Neural cell (in vitro differentiated cells): ENCODE measurements at regions not wholly inside any gene's neighbourhood (a gene's known extent, or its start where the extent isn't known, plus 50 kb on each side); places are given as distances from the start of the nearest gene placed in this dataset.

Experiments
- H2AFZ ChIP-seq: fragments of 200-600, 300-800 bp; sonication (generic), shearing (Covaris generic); 2 replicates; pipeline ENCODE4 v1.6.0; 2014; ENCODE audit warnings: low read depth, mild to moderate bottlenecking, antibody characterized with exemption, low read length, moderate library complexity
- H3F3A ChIP-seq: fragments of 200-600 bp; shearing (Covaris generic); 2 replicates; pipeline ENCODE4 v1.6.1; 2016; ENCODE audit warnings: mild to moderate bottlenecking, moderate library complexity, mixed read lengths, antibody characterized with exemption, low read length; ENCODE audit not compliant: insufficient read depth, poor library complexity, severe bottlenecking
- H3K27ac ChIP-seq: fragments of 200-600, 300-800 bp; sonication (generic), shearing (Covaris generic); 2 replicates; pipeline ENCODE4 v1.5.1; 2014; ENCODE audit warnings: mild to moderate bottlenecking, low read length, moderate library complexity
- H3K27me3 ChIP-seq: fragments of 300-800, 200-600 bp; sonication (generic), shearing (Covaris generic); 2 replicates; pipeline ENCODE4 v1.6.0; 2014; ENCODE audit warnings: mild to moderate bottlenecking, low read depth, low read length, moderate library complexity; ENCODE audit not compliant: insufficient read depth
- H3K36me3 ChIP-seq: fragments of 300-800, 200-600 bp; sonication (generic), shearing (Covaris generic); 2 replicates; pipeline ENCODE4 v1.5.1; 2014; ENCODE audit warnings: mild to moderate bottlenecking, antibody characterized with exemption, low read length, moderate library complexity; ENCODE audit not compliant: insufficient read depth
- H3K4me2 ChIP-seq: fragments of 300-800, 200-600 bp; sonication (generic), shearing (Covaris generic); 2 replicates; pipeline ENCODE4 v1.6.0; 2014; ENCODE audit warnings: mild to moderate bottlenecking, low read length
- H3K4me3 ChIP-seq: fragments of 300-800, 200-600 bp; sonication (generic), shearing (Covaris generic); 2 replicates; pipeline ENCODE4 v1.5.1; 2014; ENCODE audit warnings: mild to moderate bottlenecking, low read length, moderate library complexity
- H3K79me2 ChIP-seq: fragments of 200-600 bp; shearing (Covaris generic); replicated peaks from 2 replicates; pipeline ENCODE4 v1.6.0; 2014; ENCODE audit warnings: mild to moderate bottlenecking, low read length, moderate library complexity; ENCODE audit not compliant: insufficient read depth
- H3K9ac ChIP-seq: fragments of 300-800, 200-600 bp; sonication (generic), shearing (Covaris generic); 2 replicates; pipeline ENCODE4 v1.6.1; 2016; ENCODE audit warnings: mild to moderate bottlenecking, low read length, mixed read lengths
- H3K9me2 ChIP-seq: fragments of 200-600 bp; shearing (Covaris generic); 2 replicates; pipeline ENCODE4 v1.6.1; 2016; ENCODE audit warnings: mild to moderate bottlenecking, low read length, mixed read lengths; ENCODE audit not compliant: insufficient read depth
- H3K9me3 ChIP-seq: fragments of 200-600, 300-800 bp; sonication (generic), shearing (Covaris generic); 2 replicates; pipeline ENCODE4 v1.6.1; 2016; ENCODE audit warnings: mild to moderate bottlenecking, mixed run types, low read length, moderate library complexity, mixed read lengths
- H4K20me1 ChIP-seq: fragments of 200-600 bp; shearing (Covaris generic); 2 replicates; pipeline ENCODE4 v1.6.1; 2016; ENCODE audit warnings: mild to moderate bottlenecking, mixed run types; ENCODE audit not compliant: insufficient read depth
- CTCF ChIP-seq: fragments of 450-650 bp; IDR thresholded peaks from 2 replicates; pipeline ENCODE4 v1.5.1; 2014; ENCODE audit warnings: antibody characterized with exemption, mild to moderate bottlenecking, moderate library complexity; ENCODE audit not compliant: poor library complexity, severe bottlenecking
- EP300 ChIP-seq: fragments of 450-650 bp; conservative IDR thresholded peaks from 2 replicates; pipeline ENCODE4 v1.6.1; 2014; ENCODE audit warnings: antibody characterized with exemption, mild to moderate bottlenecking, moderate library complexity; ENCODE audit not compliant: poor library complexity, severe bottlenecking
- EZH2 ChIP-seq: fragments of 200-600, 300-800 bp; shearing (Covaris generic), sonication (generic); IDR thresholded peaks from 2 replicates; pipeline ENCODE4 v1.6.1; 2014; ENCODE audit warnings: antibody characterized with exemption, low read length, borderline replicate concordance, mild to moderate bottlenecking; ENCODE audit not compliant: insufficient read depth, poor library complexity, severe bottlenecking
- MXI1 ChIP-seq: fragments of 450-650 bp; conservative IDR thresholded peaks from 2 replicates; pipeline ENCODE4 v1.6.1; 2014; ENCODE audit warnings: antibody characterized with exemption, mild to moderate bottlenecking; ENCODE audit not compliant: poor library complexity, severe bottlenecking
- POLR2AphosphoS5 ChIP-seq: IDR thresholded peaks from 2 replicates; pipeline ENCODE4 v1.6.1; 2012
- RAD21 ChIP-seq: fragments of 450-650 bp; conservative IDR thresholded peaks from 2 replicates; pipeline ENCODE4 v1.6.1; 2014; ENCODE audit warnings: antibody characterized with exemption, mild to moderate bottlenecking, moderate library complexity
- REST ChIP-seq: IDR thresholded peaks from 2 replicates; pipeline ENCODE4 v1.6.1; 2012; ENCODE audit warnings: borderline replicate concordance
- SMC3 ChIP-seq: fragments of 450-650 bp; conservative IDR thresholded peaks from 2 replicates; pipeline ENCODE4 v1.6.1; 2014; ENCODE audit warnings: antibody characterized with exemption, mild to moderate bottlenecking, moderate library complexity; ENCODE audit not compliant: poor library complexity
- TAF1 ChIP-seq: IDR thresholded peaks from 2 replicates; pipeline ENCODE4 v1.6.1; 2012; ENCODE audit warnings: low read depth

GRCh38 chr3:72054976-72055375 is 270.0 kb upstream of the PROK2 start:
- no peak overlapping the region for H3K9ac ChIP-seq

GRCh38 chr3:72052841-72053409 is 268.0 kb upstream of the PROK2 start:
- H3K27me3 ChIP-seq, result no peaks in the 10 kb centered on the region
- H3K27ac ChIP-seq, result no peak overlapping the region
- no peak overlapping the region for H2AFZ ChIP-seq
- H3K36me3 ChIP-seq, result no peaks in the 10 kb centered on the region
- no peaks in the 10 kb centered on the region for H3K9me3 ChIP-seq
- no peaks in the 10 kb centered on the region for H3F3A ChIP-seq
- no peak overlapping the region for H3K4me3 ChIP-seq
- H3K79me2 ChIP-seq, result no peaks in the 10 kb centered on the region
- no peak overlapping the region for H3K9ac ChIP-seq
- H4K20me1 ChIP-seq, result no peaks in the 10 kb centered on the region
- no peak overlapping the region for H3K4me2 ChIP-seq
- H3K9me2 ChIP-seq, result no peaks in the 10 kb centered on the region
- TF ChIP-seq EZH2, result no peak
- no peak for TF ChIP-seq TAF1
- no peak for TF ChIP-seq SMC3
- TF ChIP-seq CTCF, result no peak
- TF ChIP-seq REST, result no peak
- TF ChIP-seq POLR2AphosphoS5, result no peak

More at GRCh38 chr3:72054976-72055375, 270.0 kb upstream of the PROK2 start:
- H3K4me3 ChIP-seq, result no peak overlapping the region
- TF ChIP-seq MXI1 (no peak), REST (no peak), EZH2 (no peak), EP300 (no peak), RAD21 (no peak), CTCF (no peak), TAF1 (no peak), SMC3 (no peak), POLR2AphosphoS5 (no peak)
- H3F3A ChIP-seq, result no peaks in the 10 kb centered on the region
- no peaks in the 10 kb centered on the region for H3K79me2 ChIP-seq
- H4K20me1 ChIP-seq, result no peaks in the 10 kb centered on the region
- no peak overlapping the region for H2AFZ ChIP-seq
- H3K36me3 ChIP-seq, result no peaks in the 10 kb centered on the region
- no peak overlapping the region for H3K27ac ChIP-seq
- H3K9me2 ChIP-seq, result no peaks in the 10 kb centered on the region
- H3K27me3 ChIP-seq, result no peaks in the 10 kb centered on the region
- H3K9me3 ChIP-seq, result no peaks in the 10 kb centered on the region
- H3K4me2 ChIP-seq, result no peak overlapping the region
